ENCODE measurements at regions not wholly inside any gene's neighbourhood (a gene's known extent, or its start where the extent isn't known, plus 50 kb on each side); places are given as distances from the start of the nearest gene placed in this dataset.

DNA sequence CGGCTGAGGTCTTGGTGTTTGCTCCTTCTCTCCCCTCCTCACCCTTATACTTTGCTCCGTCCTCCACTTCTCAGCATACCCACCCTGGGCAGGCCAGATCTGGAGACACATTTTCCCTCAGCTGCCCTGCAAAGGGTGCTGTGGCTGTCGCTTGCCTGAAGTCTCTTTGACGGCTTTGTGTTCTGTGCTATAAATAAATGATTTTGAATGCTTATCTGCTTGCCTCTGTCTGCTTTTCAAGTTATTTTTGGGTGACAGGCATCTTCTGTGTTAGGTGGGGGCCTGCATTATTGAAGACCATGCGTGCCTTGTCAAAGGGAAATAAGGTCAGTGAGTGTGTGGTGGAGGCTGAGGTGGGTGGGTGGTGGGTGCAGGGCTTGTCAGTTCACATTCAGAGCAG is 66.9 kb upstream of the KCND3 start:
- TF ChIP-seq, protein P1, sequence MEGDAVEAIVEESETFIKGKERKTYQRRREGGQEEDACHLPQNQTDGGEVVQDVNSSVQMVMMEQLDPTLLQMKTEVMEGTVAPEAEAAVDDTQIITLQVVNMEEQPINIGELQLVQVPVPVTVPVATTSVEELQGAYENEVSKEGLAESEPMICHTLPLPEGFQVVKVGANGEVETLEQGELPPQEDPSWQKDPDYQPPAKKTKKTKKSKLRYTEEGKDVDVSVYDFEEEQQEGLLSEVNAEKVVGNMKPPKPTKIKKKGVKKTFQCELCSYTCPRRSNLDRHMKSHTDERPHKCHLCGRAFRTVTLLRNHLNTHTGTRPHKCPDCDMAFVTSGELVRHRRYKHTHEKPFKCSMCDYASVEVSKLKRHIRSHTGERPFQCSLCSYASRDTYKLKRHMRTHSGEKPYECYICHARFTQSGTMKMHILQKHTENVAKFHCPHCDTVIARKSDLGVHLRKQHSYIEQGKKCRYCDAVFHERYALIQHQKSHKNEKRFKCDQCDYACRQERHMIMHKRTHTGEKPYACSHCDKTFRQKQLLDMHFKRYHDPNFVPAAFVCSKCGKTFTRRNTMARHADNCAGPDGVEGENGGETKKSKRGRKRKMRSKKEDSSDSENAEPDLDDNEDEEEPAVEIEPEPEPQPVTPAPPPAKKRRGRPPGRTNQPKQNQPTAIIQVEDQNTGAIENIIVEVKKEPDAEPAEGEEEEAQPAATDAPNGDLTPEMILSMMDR (IDR thresholded peaks at IDR 0.05; ENCODE audit: borderline replicate concordance, control extremely low read depth, extremely low read depth, insufficient read depth, missing control alignments) = no peak
- in situ Hi-C loops (cut with MboI; ENCODE audit: low sequenced_read_pairs, unreplicated experiment) = no loop called here
- DNase-seq (ENCODE audit: low spot score) = no peak

DNA sequence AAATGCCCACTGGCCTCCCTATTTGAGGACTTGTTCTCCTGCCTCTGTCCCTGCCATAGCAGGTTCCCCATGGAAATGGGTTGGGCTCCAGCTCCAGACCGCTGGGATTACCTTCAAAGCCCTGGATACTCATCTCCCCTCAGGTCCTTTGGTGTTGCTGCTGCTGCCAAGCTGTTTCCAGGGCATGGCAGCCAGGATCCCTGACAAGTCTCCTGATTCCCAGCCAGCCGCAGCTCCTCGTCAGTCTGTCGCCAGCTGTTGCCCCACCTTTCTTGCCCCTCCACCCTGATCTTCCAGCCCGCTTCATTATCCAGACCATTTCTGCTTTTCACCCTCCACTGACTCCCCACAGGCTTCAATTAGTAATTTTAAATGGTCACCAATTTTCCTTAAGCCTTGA is 68.3 kb upstream of the KCND3 start:
- in situ Hi-C loops (cut with MboI; ENCODE audit: low sequenced_read_pairs, unreplicated experiment) = no loop called here
- DNase-seq (ENCODE audit: low spot score) = no peak
- TF ChIP-seq, protein P1 (IDR thresholded peaks at IDR 0.05; ENCODE audit: borderline replicate concordance, control extremely low read depth, extremely low read depth, insufficient read depth, missing control alignments) = no peak

DNA sequence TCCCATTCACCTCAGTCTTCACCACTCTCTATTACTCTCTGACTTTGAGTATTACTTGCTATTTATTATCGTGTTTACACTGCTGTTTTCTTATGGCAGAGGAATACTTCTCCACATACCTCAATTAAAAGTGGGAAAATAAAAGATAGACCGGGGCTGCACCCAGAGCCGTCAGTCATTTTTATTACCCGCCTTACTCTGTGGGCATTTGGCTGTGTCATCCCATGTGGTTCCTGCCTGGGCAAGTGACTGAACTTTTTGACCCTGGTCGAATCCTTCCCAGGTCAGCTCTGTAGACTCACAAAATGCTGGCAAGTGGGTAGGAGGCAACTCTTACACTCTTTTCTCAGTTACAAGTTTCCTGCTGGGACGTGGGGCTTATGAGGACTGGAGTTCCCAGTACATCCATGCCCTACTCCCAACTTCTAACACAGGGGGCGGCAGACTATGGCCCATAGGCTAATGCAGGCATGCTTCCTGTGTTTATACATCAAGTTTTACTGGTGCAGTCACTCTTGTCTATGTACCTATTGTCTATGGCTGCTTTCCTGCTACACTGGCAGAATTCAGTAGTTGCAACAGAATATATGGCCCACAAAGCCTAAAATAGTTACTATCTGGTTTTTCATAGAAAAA is 69.5 kb upstream of the KCND3 start:
- TF ChIP-seq, protein P1 (IDR thresholded peaks at IDR 0.05; ENCODE audit: borderline replicate concordance, control extremely low read depth, extremely low read depth, insufficient read depth, missing control alignments) = no peak
- in situ Hi-C loops (cut with MboI; ENCODE audit: low sequenced_read_pairs, unreplicated experiment) = no loop called here
- DNase-seq (ENCODE audit: low spot score) = no peak

DNA sequence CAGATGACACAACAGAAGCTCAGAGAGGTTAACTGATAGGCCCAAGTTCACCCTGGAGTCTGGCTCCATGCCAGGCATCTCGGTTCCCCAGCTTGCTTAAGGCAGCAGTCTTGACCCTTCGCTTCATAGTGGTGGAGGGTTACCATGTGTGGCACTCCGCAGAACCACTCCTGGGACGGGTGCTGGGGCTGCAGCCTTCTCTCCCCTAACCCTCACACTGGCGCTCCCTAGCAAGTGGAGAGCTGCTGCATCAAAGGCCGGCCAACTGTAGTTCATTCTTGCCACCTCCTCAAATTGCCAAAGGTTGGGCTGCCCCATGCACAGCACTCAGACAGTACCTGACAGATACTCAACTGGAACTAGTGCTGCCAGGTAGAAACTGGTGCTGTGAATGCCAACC is 70.2 kb upstream of the KCND3 start:
- TF ChIP-seq, protein P1 (IDR thresholded peaks at IDR 0.05; ENCODE audit: borderline replicate concordance, control extremely low read depth, extremely low read depth, insufficient read depth, missing control alignments) = no peak
- in situ Hi-C loops (cut with MboI; ENCODE audit: low sequenced_read_pairs, unreplicated experiment) = no loop called here
- DNase-seq (ENCODE audit: low spot score) = no peak

DNA sequence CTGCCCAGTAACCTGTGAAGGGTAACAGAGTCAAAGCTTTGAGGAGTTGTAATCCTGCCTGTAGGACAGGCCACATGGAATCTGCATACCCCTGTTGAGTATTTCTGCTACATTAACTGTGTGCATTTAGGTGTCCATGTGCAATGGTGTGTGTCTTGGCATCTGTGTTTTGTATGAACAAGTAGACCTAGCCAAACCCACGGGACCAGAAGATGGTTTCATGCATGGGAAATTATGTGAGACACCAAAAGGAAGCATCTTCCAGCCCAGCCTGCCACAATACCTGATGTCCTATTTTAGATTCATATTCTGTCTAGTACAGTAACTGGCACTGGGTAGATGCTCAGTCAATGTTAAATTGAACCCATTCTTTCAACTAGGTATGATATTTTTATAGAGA is 70.8 kb upstream of the KCND3 start:
- in situ Hi-C loops (cut with MboI; ENCODE audit: low sequenced_read_pairs, unreplicated experiment) = no loop called here
- no peak for DNase-seq (ENCODE audit: low spot score)
- TF ChIP-seq, protein P1 (IDR thresholded peaks at IDR 0.05; ENCODE audit: borderline replicate concordance, control extremely low read depth, extremely low read depth, insufficient read depth, missing control alignments) = no peak

DNA sequence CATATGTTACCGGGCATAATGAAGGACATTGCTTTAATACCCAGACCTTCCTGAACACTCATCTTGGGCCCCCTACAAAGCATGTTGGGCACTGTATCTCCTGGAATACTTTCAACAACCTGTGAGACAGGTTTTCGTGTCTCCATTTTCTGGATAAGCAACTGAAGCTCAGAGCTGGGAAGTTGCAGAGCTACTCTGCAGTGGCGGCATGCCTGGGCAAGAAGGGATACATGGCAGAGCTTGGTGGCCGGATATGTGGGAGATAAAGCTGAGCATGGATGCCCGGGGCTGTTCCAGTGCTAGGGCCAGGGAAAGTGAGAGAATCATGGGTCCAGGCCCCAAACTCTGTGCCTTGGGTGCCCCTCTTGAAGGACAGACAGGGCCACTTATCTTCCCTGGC is 71.6 kb upstream of the KCND3 start:
- no peak for DNase-seq (ENCODE audit: low spot score)
- in situ Hi-C loops (cut with MboI; ENCODE audit: low sequenced_read_pairs, unreplicated experiment) = no loop called here
- TF ChIP-seq, protein P1 (IDR thresholded peaks at IDR 0.05; ENCODE audit: borderline replicate concordance, control extremely low read depth, extremely low read depth, insufficient read depth, missing control alignments) = no peak

Measured in GM13976 (cell line).